ENCODE measurements at regions not wholly inside any gene's neighbourhood (a gene's known extent, or its start where the extent isn't known, plus 50 kb on each side); places are given as distances from the start of the nearest gene placed in this dataset.
"Not testable (repeated sequence)": the region's sequence is repeated elsewhere in the genome, so short reads cannot be mapped to it uniquely, and the experiment has no call there.

DNA sequence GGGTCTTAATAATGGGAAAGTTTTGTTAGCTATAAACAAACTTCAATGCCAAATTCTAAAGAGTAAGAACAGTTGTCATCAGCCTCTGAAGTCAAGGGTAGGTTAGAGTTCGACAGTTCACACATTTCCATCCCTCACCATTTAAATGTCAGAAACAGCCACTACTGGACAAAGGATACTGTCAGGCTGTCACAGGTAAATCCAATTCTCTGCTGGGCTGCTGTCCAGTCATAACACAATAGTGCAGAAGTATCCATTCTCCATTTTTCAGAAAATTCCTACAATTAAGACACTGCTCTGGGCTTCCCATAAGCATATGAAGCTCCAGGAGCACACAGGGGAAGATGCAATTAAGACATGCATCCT is 221.4 kb downstream of the RPS29 start:
- no peak for DNase-seq

DNA sequence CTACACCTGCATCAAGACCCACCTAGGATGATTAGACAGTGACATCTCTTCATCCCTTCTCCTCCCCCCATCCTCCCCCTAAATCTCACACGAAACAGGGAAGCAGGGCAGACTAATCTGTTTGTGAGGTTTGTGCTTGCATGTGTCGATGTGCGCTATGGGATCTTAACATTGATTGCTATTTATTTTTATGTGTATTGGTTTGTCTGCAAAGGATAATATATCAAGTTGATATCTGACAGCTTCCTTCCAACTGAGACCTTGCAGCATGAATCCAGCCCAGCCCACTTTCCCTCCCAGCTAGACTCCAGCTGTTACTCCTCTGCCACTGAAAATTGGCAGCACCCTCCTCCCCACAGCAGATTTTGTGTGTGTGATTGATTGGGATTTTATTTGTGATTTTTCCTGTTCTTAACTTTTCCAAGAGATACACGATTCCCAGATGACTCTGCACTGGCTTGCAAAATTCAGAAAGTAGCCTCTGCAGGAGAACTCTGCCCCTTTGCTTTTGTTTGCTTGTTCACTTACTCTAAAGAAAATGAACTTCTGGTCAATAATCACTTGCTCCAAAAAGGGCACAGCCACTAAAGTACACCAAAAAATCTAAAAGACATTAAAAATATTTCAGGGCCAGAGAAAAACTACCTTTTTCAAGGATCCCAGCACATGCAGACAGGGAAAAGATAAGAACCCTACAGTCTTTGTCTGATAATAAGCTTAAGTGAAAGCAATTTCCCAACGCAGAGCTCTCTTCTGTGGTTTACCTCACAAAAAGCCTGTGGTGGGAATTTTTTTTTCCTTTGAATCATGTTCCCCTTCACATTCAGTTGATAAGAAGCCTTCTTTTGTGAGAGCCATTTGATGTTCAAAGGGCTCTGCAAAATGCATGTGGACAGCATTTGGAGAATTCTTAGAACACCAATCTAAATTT is 222.1 kb downstream of the RPS29 start:
- no peak for DNase-seq

GRCh38 chr14:49362916-49363315 is 223.3 kb downstream of the RPS29 start:
- DNase-seq = no peak

DNA sequence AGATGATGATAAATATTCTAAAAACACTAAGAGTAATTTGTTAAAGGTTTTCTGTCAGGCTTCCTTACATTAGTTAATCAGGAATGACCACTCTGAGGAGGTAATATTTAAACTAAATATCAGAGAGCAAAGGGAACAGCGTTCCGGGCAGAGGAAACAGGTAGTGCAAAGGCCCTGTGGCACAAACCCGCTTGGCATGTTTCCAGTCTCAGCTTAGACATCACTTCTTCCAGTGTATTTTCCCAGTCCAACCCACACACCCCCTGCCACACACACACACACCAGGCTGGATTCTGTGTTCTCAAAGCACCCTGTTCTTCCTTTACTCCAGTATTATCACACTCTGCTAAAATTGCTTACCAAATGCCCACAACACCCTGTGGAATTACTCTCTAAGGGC is 247.1 kb downstream of the RPS29 start:
- no peak for DNase-seq

GRCh38 chr14:49319810-49320209 is 266.4 kb downstream of the RPS29 start:
- DNase-seq = no peak

GRCh38 chr14:49315570-49315969 is 270.6 kb downstream of the RPS29 start:
- no peak for DNase-seq

GRCh38 chr14:49314737-49315136 is 271.4 kb downstream of the RPS29 start:
- no peak for DNase-seq

GRCh38 chr14:49313108-49313507 is 273.1 kb downstream of the RPS29 start:
- no peak for DNase-seq

GRCh38 chr14:49310298-49310697 is 275.9 kb downstream of the RPS29 start:
- no peak for DNase-seq

GRCh38 chr14:49306152-49306751 is 279.9 kb downstream of the RPS29 start:
- DNase-seq = no peak

DNA sequence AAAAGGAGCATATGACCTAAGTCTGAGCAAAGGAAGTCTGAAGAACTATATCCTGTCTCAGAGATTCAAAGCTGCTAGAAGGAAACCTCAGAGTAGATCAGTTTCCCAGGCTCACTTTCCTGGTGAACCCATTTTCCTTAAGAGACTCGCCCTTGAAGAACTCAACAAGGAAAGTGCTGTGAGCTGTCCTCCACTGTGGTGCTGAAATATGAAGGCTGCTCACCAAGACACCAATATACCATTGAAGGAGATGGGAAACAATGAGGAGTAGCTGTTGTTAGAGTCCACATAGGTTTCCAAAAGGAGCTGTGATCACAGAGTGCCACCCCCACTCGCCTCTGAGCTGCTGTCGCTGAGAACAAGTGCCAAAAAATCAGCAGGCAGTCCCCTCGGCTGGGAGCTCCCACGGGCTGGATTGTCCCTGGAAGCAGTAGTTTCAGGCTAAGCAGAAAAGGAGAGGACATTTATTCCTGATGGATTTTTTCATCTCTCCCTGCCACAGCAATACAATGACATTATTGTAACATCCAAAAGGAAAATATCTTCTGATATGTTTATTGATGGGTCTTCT is 282.1 kb downstream of the RPS29 start:
- DNase-seq = no peak

DNA sequence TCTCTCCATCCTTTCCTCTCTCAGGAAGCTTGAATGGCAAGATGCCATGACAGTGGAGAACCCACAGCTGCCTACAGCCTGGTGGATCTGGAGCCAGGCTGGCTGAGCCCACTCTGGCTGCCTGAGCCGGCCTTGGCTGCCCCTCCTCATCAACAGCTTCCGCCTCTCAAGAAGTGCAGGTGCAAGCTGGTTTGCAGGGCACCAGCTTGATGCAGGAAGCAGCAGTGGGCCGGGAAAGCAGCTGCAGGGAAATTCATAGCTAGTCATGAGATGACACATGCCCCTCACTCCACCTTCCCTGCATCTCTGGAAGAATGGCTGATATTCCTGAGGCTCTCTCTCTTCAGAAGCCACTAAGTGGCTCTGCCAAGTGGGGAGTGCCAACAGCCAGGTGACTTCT is 289.1 kb downstream of the RPS29 start:
- DNase-seq = no peak

GRCh38 chr14:49294621-49295148 is 291.5 kb downstream of the RPS29 start:
- DNase-seq = no peak

DNA sequence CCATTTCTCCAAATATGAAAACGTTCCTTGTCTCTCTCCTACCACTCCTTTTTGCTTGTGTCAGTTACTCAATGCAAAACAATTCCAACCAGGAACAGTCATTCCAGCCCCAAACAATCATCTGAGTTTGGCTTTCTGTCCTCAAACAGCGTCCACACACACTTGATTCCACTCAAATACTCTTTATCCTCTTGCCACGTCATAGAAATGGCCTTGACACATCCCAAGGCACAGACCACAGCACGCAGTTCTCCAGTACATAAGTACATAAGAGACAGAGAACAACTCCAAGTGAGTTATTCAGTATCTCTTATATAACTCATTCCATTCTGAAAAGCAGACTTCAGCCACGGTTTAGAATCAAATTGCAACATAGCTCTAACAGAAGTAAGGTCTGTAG is 299.2 kb downstream of the RPS29 start:
- DNase-seq = no peak

DNA sequence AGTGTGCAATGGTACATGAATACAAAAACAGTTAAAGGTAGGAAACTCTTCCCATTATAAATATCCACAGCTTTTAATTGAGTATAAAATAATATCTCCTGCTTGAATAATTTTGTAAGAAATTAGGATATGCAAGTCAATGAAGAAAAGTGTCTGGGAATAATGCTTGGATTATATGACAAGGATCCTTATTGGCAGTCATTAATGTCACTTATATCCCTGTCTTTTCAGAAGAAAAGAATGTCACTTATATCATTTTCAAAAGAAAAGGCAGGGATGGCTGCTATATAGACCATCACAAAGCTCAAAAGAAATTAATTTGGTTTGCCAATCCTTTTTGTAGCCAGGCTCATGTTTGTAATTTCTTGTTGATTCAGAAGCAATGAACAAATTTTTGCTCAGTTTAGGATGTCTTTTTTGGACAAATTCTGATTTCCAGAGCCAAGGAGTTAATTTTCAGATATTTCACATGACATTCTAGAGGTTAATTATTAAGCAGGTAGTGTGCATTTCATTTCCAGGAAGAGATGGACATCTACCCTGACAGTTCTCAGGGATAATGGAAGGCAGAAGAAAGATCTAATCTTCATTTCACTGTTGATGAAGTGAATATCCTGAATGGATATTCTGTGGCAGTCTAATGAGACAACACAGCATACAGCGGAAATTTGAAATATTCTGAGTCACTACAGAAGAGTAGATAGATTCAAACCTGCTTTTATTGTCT is 299.8 kb downstream of the RPS29 start:
- DNase-seq = no peak

GRCh38 chr14:49280566-49280965 is 305.6 kb downstream of the RPS29 start:
- no peak for DNase-seq

GRCh38 chr14:49250517-49250916 is 335.7 kb downstream of the RPS29 start:
- DNase-seq = no peak

DNA sequence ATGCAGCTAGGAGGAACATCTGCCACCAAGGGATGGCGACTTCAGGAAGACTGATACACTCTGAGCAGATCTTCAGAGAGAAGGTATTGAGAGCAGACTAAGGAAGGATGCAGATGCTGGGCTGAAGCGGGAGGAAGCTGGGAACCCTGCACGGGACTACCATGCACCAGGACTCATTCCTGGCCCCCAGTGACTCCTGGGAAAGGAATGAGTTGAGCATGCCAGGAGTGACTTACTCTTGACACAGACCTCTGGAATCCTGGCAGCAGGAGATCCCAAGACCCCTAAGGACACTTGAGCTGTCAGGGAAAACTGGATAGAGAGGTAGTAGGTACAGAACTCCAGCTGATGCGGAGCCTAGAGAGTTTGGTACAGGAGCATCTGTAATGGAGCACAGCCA is 336.1 kb downstream of the RPS29 start:
- no peak for DNase-seq

- DNase-seq = no peak
Observed at GRCh38 chr14:49249022-49249421, 337.2 kb downstream of the RPS29 start.

- DNase-seq = not testable (repeated sequence)
Observed at GRCh38 chr14:49243777-49244176, 342.4 kb downstream of the RPS29 start.

DNA sequence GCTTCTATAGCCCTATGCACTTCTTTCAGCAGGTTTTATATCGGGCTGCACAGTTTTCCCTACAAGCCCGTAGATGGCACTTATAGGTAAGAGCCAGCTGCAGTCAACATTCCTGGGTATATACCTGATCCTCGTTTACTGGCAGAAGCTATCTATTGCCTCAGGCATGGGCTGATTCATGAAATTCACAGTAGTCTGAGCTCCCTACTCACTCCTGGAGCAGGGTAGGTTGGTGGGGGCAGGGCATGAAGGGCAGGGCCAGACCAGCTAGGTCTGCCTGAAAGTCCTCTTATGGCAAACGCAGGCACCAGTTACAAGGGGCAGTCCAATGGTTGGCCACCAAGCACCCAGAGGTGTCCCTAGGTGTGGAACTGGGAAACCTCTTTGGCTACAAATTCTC is 345.8 kb downstream of the RPS29 start:
- DNase-seq = no peak

DNA sequence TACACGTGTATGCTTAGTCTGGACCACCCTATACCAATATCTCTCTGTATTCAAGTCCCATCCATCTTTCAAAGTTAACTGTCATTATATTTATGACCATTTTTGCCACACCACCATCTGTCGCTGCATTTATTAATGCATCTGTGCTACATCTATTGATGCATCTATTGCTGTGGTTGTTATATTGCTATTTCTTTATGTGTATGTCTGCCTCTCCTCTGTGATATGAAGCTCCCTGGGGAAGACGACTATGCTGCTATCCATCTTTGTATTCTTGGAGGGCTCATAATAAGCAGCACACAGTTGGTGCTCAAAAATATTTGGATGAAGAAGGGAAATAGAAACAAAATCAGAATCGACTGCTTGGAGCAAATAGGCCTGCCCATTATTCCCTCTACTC is 357.6 kb downstream of the RPS29 start:
- DNase-seq = no peak

DNA sequence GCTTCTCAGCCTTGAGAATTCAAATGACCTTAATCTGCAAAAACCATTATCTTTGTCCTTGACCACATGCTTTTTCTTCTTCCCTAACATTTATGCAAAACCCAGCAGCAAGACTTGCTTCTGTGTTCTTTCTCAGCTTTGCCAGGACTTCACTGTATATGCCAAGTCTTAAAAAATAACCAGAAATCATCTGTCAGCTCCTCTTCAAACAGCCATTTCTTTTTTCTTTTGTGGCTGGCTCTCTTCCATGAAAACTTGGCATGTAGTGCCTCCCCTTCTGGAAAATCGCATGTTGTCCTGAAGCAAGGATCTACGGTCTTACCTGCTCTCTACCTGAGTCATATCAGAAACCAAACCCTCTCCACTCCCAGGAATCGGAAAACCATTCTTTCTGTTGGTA is 364.9 kb downstream of the RPS29 start:
- DNase-seq = no peak

Data from stimulated activated CD4-positive, alpha-beta T cell treated with anti-CD3 and anti-CD28 coated beads, Interleukin-1b, Interleukin-23, amount 100 ng/mL, for 48 hours (primary cell).